Ishikawa (cell line): ENCODE measurements at regions not wholly inside any gene's neighbourhood (a gene's known extent, or its start where the extent isn't known, plus 50 kb on each side); places are given as distances from the start of the nearest gene placed in this dataset.

Experiments used
- CEBPB ChIP-seq: IDR thresholded peaks from 2 replicates; pipeline ENCODE4 v1.6.1; 2012
- CREB1 ChIP-seq: IDR thresholded peaks from 2 replicates; pipeline ENCODE4 v1.6.1; 2012; ENCODE audit warnings: low read depth
- EGR1 ChIP-seq: IDR thresholded peaks from 2 replicates; pipeline ENCODE4 v1.6.1; 2012
- EP300 ChIP-seq: IDR thresholded peaks from 2 replicates; pipeline ENCODE4 v1.6.1; 2012; ENCODE audit warnings: borderline replicate concordance
- FOXM1 ChIP-seq: IDR thresholded peaks from 2 replicates; pipeline ENCODE4 v1.6.1; 2012; ENCODE audit warnings: low read depth, borderline replicate concordance
- MAX ChIP-seq: IDR thresholded peaks from 2 replicates; pipeline ENCODE4 v1.6.1; 2012
- NFIC ChIP-seq: IDR thresholded peaks from 2 replicates; pipeline ENCODE4 v1.6.1; 2012
- RAD21 ChIP-seq: IDR thresholded peaks from 2 replicates; pipeline ENCODE4 v1.6.1; 2012; ENCODE audit warnings: low read depth
- REST ChIP-seq: IDR thresholded peaks from 2 replicates; pipeline ENCODE4 v1.6.1; 2012; ENCODE audit warnings: low read depth, mild to moderate bottlenecking
- TAF1 ChIP-seq: IDR thresholded peaks from 2 replicates; pipeline ENCODE4 v1.6.1; 2012; ENCODE audit warnings: low read depth, mild to moderate bottlenecking
- TCF12 ChIP-seq: IDR thresholded peaks from 2 replicates; pipeline ENCODE4 v1.6.1; 2012; ENCODE audit warnings: low read depth
- TEAD4 ChIP-seq: IDR thresholded peaks from 2 replicates; pipeline ENCODE4 v1.6.1; 2012
- USF1 ChIP-seq: IDR thresholded peaks from 2 replicates; pipeline ENCODE4 v1.6.1; 2012
- YY1 ChIP-seq: IDR thresholded peaks from 2 replicates; pipeline ENCODE4 v1.6.1; 2012; ENCODE audit warnings: low read depth
- ZBTB7A ChIP-seq: IDR thresholded peaks from 2 replicates; pipeline ENCODE4 v1.6.1; 2012; ENCODE audit warnings: low read depth

DNA sequence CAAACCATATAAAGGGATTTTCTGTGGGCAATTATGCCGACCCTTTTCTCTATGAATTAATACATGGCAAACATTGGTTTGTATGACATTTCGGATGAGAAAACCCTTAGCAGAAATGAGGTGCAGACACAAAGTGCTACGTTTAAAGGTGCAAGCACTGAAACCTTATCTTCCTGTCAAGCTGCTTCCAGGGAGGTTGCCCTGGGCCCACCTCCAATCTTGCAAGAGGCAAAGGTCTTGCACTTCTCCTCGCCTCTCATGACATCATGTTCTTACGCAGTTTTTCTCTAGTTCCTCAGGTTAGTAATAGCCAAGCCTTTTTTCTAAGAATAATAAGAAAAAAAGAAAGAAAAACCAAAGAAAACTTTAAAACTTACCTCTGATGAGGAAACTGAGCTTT, 220.1 kb downstream of the DHX15 start:
- TF ChIP-seq ZBTB7A: no peak
- no peak for TF ChIP-seq TEAD4
- no peak for TF ChIP-seq FOXM1
- TF ChIP-seq TCF12: no peak
- TF ChIP-seq NFIC: no peak
- no peak for TF ChIP-seq MAX
- no peak for TF ChIP-seq EP300
- TF ChIP-seq YY1: no peak
- no peak for TF ChIP-seq CREB1
- TF ChIP-seq TAF1: no peak
- TF ChIP-seq USF1: no peak
- TF ChIP-seq CEBPB: no peak
- TF ChIP-seq EGR1: no peak
- TF ChIP-seq REST: no peak
- no peak for TF ChIP-seq RAD21

DNA sequence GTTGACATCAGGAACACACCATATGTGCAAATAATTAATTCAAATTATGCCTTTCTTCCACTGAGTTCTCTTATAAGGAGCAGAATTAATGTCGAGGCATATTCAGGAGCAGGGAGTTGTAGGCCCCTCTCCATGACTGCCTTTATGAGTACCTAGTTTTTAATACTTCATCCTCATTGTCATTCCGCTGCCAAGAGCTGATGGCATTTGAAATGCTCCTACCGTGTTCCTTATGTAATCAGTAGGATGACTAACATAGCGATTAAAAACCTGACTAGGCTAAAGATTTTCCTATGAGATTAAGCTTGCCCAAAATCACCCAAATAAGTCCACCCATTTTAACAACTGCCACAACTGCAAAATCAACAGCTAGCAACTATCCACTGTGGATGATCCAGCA, 220.6 kb downstream of the DHX15 start:
- TF ChIP-seq YY1: no peak
- no peak for TF ChIP-seq TEAD4
- no peak for TF ChIP-seq USF1
- TF ChIP-seq RAD21: no peak
- TF ChIP-seq TAF1: no peak
- TF ChIP-seq FOXM1: no peak
- no peak for TF ChIP-seq CEBPB
- TF ChIP-seq TCF12: no peak
- TF ChIP-seq CREB1: no peak
- no peak for TF ChIP-seq REST
- no peak for TF ChIP-seq MAX

GRCh38 chr4:24352112-24352511, 232.2 kb downstream of the DHX15 start:
- TF ChIP-seq FOXM1: no peak
- TF ChIP-seq USF1: no peak
- no peak for TF ChIP-seq RAD21
- TF ChIP-seq ZBTB7A: no peak
- TF ChIP-seq NFIC: no peak
- no peak for TF ChIP-seq EP300
- TF ChIP-seq CEBPB: no peak
- TF ChIP-seq TAF1: no peak
- no peak for TF ChIP-seq TEAD4
- no peak for TF ChIP-seq EGR1
- TF ChIP-seq CREB1: no peak
- TF ChIP-seq YY1: no peak
- no peak for TF ChIP-seq MAX
- TF ChIP-seq REST: no peak
- no peak for TF ChIP-seq TCF12

GRCh38 chr4:24339260-24339659, 245.1 kb downstream of the DHX15 start:
- TF ChIP-seq YY1 (no peak), USF1 (no peak), RAD21 (no peak), EP300 (no peak), TEAD4 (no peak), CREB1 (no peak), NFIC (no peak), CEBPB (no peak), FOXM1 (no peak), EGR1 (no peak), TCF12 (no peak), ZBTB7A (no peak), MAX (no peak), TAF1 (no peak), REST (no peak)
